Motor neuron (in vitro differentiated cells): ENCODE measurements at regions not wholly inside any gene's neighbourhood (a gene's known extent, or its start where the extent isn't known, plus 50 kb on each side); places are given as distances from the start of the nearest gene placed in this dataset.
"Not testable (repeated sequence)": the region's sequence is repeated elsewhere in the genome, so short reads cannot be mapped to it uniquely, and the experiment has no call there.

Experiments used
- ATAC-seq, 8 experiments: fragments of 200-7000 bp; cut with Tn5 transposase; replicated peaks in 6 of 8; 2 replicates each; pipeline ENCODE4 v1.8.0; 2021; ENCODE audit warnings: mild to moderate bottlenecking in 8 of 8, moderate library complexity in 8 of 8
- H3K27ac ChIP-seq, 2 donors: fragments of 250-450 bp; sonication (Bioruptor Pico); 2 replicates each; pipeline ENCODE4 v1.9.0; 2021; ENCODE audit warnings: antibody characterized with exemption in 2 of 2, mild to moderate bottlenecking in 2 of 2, moderate library complexity in 1 of 2
- H3K4me1 ChIP-seq, 2 donors: fragments of 250-450 bp; sonication (Bioruptor Pico); replicated peaks in 1 of 2; 2 replicates each; pipeline ENCODE4 v1.6.1; 2021; ENCODE audit warnings: antibody characterized with exemption in 2 of 2, mild to moderate bottlenecking in 2 of 2, moderate library complexity in 1 of 2
- H3K4me3 ChIP-seq, 5 donors: fragments of 250-450 bp; sonication (Bioruptor Pico); 2 replicates each; pipeline ENCODE4 v1.9.0; 2021; ENCODE audit warnings: antibody characterized with exemption in 5 of 5, mild to moderate bottlenecking in 5 of 5, moderate library complexity in 4 of 5
- WGBS, 10 experiments: fragments of 450-650 bp; shearing (Covaris generic); methylation state at CpG; one replicate each; pipeline ENCODE4 v1.0.0; 2022; 5-methylcytosine and 5-hydroxymethylcytosine counted together
- in situ Hi-C, 9 experiments: fragments of 400-800 bp; cut with MboI; loops; one replicate each; pipeline ENCODE4 v1.15.0; 2021; ENCODE audit warnings: low sequenced_read_pairs in 9 of 9, low pct_unique_long_range_greater_than_20kb in 2 of 9; ENCODE audit not compliant: unreplicated experiment in 9 of 9

- in situ Hi-C loops = no loop called here
- no peak overlapping the region for H3K27ac ChIP-seq
- H3K4me1 ChIP-seq = no peaks in the 10 kb centered on the region
- 0 to 86% (median 20%) methylated on average over 1 to 3 of the region's 3 CpGs; no CpG with 5 or more reads in 5 of the 10 experiments for WGBS, 10 experiments
- H3K4me3 ChIP-seq = no peak overlapping the region
- ATAC-seq = no peak
Measured at GRCh38 chr4:9716093-9716492, 65.3 kb upstream of the DRD5 start.

GRCh38 chr4:9718246-9718939 is 63.0 kb upstream of the DRD5 start:
- in situ Hi-C loops = not testable (repeated sequence)

GRCh38 chr4:9722131-9722530 is 59.3 kb upstream of the DRD5 start:
- 0 to 78% (median 57%) methylated on average over 1 to 10 of the region's 11 CpGs; no CpG with 5 or more reads in 2 of the 10 experiments for WGBS, 10 experiments
- ATAC-seq, in situ Hi-C loops, H3K4me3 ChIP-seq, H3K4me1 ChIP-seq, H3K27ac ChIP-seq: not testable (repeated sequence)

More at GRCh38 chr4:9718246-9718939, 63.0 kb upstream of the DRD5 start:
- not testable (repeated sequence) for H3K4me1 ChIP-seq, H3K27ac ChIP-seq, H3K4me3 ChIP-seq, ATAC-seq
- 0 to 80% (median 23%) methylated on average over 1 of the region's 1 CpG; no CpG with 5 or more reads in 4 of the 10 experiments for WGBS, 10 experiments
